Muscle of arm (tissue), 1 donor: ENCODE measurements at regions not wholly inside any gene's neighbourhood (a gene's known extent, or its start where the extent isn't known, plus 50 kb on each side); places are given as distances from the start of the nearest gene placed in this dataset.
"Not testable (repeated sequence)": the region's sequence is repeated elsewhere in the genome, so short reads cannot be mapped to it uniquely, and the experiment has no call there.

Experiments
- DNase-seq: peaks from one replicate; pipeline ENCODE4 v3.0.0-alpha.2; 2013

- no peak for DNase-seq
Measured at GRCh38 chr3:95474338-95474737, 1340.1 kb upstream of the EPHA6 start.

DNA sequence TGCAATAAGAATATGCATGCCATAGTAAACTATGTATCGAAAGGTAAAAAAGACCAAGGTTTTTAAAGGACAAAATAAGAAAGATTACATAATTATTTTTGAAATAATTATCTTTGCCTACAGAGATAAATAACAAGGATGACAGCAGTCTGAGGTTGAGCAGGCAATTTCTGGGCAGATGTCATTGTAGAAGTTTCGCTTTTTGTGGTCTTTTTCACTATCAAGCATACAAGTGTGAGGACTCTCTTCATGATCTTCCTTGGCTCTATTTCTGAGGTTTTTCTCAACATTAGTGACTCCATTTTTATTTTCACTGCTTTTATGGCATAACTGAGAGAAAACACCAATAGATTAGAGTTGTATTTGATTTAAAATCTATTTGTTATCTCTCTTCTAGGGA lies 1337.9 kb upstream of the EPHA6 start:
- no peak for DNase-seq

GRCh38 chr3:95506174-95506573 lies 1308.2 kb upstream of the EPHA6 start:
- DNase-seq: no peak

DNA sequence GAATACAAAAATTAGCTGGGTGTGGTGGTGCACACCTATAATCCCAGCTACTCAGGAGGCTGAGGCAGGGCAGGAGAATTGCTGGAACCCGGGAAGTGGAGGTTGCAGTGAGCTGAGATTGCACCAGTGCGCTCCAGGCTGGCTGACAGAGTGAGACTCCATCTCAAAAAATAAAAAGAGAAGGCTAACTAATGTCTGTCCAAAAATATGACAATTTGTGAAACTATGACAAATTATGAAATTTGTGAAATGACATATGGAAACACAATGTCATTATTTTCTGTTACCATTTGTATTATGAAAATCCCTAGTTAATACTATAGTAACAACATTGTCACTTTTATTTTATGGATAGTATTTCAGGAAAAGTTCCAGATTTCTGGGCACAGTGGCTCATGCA lies 1306.3 kb upstream of the EPHA6 start:
- no peak for DNase-seq

DNA sequence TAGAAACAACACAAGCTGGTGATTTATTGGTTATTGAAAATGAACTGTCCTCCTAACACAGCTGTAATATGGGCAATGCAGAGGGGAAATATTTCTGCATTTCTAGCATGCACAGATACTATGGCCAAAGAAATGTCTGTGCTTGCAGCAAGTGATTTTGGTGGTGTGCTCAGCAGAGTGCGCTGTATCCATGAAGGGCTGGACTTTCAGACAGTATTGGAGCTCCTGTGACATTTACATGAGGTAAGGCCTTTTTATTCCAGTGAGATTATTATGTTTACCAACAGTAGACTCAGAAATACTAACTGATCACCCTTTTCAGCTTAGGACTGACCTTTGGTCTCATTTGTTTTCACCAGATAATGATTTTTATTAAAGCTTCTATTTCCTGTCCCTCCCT lies 1302.6 kb upstream of the EPHA6 start:
- no peak for DNase-seq

DNA sequence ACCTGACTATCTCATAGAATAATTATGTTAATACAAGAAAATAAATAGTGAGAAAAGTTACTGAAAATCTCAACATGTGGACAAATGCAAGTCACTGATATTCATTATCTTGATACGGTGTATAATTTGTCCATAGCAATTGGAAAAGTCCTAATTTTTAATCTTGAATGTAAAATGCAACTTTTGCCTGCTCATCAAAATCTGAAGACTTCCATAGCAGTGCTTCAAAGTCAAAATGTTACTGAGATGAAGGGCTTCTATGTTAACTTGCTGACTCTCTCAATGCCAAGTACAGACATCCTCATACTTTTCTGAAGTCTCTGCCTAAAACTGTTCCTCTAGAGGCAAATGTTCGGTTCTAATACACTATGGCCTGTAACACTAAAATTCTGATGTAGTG lies 1300.1 kb upstream of the EPHA6 start:
- DNase-seq: no peak

DNA sequence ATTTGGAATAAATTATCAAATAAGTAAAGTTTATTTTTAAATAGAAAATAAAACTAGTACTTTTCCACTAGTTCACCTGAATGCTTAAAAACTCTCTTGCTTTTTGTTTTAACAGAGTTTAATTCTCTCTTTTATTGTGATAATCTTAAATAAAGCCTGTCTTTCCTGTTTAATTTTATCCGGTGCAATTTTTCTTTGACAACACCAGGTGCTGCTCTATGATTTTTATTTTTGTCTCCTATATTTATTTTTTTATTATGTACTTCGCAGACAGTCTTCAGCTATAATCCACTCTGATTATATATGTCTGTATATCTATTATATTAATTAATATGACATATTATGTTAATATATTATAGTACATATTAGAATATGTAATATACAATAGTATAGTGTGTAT lies 1293.0 kb upstream of the EPHA6 start:
- DNase-seq: no peak

DNA sequence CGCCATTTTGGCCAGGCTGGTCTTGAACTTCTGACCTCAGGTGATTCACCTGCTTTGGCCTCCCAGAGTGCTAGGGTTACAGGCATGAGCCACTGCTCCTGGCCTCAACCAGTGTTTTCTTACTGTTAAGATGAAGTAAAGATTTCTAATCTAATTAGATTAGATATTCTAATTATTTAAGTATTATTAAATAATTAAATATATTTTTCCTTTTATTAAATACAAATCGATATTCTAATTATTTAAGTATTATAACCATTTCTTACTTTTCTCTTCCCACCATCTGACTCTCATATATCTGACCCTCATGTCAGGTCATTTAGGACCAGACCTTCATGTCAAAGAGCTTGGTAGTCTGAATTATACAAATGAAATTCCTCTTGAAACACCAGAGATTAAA lies 1291.9 kb upstream of the EPHA6 start:
- DNase-seq: no peak

- DNase-seq: no peak
Measured at GRCh38 chr3:95539950-95540483, 1274.4 kb upstream of the EPHA6 start.

DNA sequence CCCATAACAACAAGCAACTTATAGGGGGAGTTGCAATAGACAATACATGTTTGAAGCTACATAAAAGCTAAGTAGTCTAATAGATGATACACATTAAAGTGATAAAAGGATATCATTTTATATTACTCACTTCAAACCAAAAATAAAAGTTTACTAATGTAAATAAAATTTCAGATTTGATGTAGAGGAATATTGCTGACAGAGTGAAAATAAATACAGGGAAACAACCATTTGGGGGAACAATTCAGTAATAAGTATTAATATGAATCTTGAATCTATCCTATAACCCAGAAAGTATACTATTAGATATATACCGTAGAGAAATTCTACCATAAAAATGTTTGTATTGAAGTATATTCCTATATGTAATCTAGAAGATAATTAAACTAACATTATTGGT lies 1248.9 kb upstream of the EPHA6 start:
- DNase-seq: no peak

DNA sequence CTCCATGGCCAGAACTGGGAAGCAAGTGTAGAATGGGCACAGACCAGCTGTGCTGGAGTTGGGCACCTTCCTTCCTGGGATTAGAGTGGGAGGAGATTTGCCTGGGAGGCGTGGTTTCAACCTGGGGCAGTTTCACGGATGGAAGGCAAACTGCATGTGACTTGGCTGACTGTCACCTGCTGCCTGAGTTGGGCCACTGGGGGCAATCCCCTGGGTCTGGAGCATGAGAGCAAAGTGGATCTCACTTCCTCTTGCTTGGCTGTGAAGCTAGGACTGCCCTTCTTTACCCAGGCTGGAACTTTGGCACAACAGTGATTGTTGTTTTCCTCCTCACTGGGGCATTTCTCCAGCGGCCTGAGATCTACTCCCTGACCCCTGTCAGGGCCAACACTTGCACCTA lies 1247.0 kb upstream of the EPHA6 start:
- DNase-seq: no peak

DNA sequence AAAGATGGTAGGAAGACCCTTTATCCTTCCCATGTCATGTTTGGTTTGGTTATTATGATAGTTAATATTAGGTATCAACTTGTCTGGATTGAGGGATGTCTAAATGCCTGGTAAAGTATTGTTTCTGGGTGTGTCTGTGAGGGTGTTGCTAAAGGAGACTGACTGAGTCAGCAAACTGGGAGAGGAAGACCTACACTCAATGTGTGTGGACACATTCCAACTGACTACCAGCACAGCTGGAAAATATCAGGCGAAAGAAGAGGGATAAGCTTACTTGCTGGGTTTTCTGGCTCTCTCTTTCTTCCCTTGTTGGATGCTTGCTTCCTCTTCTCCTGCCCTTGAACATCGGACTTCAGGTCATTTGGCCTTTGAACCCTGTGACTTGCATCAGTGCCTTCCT lies 1227.6 kb upstream of the EPHA6 start:
- no peak for DNase-seq

GRCh38 chr3:95587641-95588040 lies 1226.8 kb upstream of the EPHA6 start:
- not testable (repeated sequence) for DNase-seq

DNA sequence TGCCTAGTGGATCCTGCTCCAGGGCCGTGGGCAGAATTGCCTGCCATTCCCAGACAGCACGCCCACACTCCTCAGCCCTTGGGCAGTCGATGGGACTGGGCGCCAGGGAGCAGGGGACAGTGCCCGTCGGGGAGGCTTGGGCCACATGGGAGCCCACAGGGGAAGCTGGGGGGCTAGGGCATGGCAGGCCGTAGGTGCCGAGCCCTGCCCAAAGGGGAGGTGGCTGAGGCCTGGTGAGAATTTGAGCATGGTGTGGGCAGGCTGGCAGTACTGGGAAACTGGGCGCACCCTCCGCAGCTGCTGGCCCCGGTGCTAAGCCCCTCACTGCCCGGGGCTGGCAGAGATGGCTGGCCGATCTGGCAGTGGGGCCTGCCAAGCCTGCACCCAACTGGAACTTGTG lies 1225.9 kb upstream of the EPHA6 start:
- no peak for DNase-seq

DNA sequence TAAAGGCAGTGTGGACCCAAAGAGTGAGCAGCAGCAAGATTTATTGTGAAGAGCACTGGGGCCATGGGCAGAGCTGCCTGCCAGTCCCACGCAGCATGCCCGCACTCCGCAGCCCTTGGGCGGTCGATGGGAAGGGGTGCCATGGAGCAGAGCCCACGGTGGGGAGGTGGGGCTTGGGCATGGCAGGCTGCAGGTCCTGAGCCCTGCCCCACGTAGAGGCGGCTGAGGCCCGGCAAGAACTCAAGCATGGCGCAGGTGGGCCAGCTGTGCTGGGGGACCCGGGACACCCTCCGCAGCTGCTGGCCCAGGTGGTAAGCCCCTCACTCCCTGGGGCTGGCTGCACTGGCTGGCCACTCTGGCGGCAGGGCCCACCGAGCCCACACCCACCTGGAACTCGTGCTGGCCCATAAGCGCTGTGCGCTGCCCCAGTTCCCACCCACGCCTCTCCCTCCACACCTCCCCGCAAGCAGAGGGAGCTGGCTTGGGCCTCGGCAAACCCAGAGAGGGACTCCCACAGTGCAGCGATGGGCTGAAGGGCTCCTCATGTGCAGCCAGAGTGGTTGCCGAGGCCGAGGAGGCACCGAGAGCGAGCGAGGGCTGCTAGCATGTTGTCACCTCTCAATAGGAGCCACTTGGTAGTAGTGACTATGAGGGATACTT lies 1218.8 kb upstream of the EPHA6 start:
- DNase-seq: no peak

DNA sequence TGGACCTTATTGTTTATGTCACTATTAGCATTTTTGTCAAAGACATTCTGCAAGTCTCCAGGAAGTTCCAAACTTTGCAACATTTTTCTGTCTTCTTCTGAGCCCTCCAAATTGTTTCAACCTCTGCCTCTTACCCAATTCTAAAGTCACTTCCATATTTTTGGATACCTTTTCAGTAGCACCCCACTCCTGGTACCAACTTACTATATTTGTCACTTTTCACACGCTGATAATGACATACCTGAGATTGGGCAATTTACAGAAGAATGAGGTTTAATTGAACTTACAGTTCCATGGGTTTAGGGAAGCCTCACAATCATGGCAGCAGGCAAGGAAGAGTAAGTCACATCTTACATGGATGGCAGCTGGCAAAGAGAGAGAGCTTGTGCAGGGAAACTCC lies 1206.5 kb upstream of the EPHA6 start:
- DNase-seq: no peak

DNA sequence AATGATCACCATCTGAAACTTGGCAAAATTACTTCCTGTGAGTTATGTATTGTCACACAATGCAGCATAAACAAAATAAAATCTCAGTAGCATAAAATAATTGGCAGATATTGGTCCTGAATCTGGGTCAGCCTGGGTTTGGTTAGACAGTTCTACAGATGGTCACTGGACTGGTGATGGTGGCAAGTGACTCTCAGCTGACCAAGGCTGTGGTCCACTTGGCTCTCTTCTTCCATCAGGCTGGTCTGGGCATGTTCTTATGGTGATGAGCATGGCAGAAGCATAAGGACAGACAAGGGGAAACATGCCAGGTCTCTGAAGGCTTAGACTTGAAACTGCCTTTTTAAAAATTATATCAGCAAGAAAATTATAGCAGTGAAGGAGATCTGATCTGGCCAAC lies 1205.0 kb upstream of the EPHA6 start:
- no peak for DNase-seq

GRCh38 chr3:95612611-95613010 lies 1201.8 kb upstream of the EPHA6 start:
- no peak for DNase-seq

DNA sequence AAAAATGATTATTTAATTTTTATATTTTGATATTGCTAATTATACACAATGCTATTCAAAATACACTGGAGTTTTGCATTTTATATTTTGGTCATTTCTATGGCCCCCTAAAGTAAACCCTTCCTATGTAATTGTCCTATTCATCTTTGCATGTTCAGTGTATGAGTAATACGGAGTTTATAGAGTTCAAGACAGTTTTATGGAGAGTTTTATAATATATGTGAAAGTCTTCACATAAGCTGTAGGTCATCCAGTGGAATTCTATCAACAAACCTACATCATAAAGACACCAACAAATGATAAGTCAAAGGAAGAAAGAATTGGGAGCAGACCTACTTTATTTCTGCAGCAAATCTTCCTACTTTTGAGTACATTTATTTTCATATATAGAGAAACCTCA lies 1200.4 kb upstream of the EPHA6 start:
- DNase-seq: no peak

DNA sequence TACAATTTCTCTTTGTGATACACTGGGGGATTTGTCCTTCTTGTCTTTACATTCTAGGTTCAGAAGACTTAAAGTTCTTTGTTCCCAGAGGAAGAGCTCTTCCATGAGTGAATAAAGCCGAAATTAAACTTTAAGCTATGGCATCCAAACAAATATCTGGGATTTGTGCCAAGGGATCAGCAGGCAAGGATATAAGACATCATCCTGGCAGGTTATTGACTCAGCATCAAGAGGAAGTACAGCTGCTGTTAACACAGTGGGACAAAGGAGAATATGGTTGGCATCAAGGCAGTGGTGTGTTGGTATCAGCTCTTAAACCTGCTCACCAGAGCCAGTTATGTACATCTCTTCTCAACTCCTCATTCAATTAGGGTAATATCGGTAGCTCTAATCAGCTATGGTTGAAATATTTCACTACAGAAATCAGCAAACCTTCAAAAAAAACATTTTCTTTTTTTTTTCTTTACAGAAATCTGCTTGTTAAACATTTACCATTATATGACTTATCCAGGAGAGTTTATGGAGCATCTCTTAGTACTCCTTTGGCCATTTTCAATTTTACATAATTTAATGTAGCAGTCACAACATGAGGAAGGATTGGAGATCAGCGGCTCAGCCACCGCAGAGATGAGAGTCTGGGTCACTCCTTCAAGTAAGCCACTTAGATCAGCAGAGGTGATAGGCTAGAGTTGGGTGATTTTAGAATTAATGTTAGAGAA lies 1198.6 kb upstream of the EPHA6 start:
- no peak for DNase-seq

DNA sequence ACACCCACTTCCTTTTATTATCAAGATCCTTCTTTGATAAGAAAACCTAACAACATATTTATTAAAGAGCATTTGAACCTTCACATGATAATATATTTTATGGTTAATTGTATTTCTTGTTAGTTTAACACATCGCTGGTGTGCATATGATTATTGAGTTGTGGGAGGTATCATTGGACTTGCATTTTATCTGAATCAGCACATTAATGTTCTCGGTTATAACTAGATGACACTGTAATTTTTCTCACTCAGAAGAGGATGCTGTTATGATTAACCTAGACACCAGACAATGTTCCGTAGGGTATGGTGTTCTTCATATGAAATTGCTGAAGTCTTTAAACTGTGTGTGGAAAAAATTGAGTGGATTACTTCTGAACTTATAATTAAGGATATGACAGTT lies 1188.3 kb upstream of the EPHA6 start:
- no peak for DNase-seq

DNA sequence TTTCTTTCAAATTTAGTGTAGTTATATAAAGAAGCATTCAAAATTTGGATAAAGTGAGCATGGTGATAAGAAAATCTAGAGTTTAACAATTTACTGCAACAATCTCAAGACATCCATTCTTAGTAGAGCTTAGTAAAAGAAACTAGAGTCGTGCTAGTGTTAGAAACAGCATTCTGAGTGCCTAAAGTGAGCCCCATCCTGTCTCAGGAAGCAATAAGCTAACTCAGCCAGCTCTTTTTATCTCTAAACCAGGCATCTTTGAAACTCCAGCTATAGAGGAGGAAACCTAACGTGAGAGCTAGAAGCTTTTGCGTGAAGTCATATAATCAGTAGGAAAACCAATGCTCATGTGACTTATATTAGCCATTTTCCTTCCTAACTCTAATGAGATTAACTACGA lies 1187.1 kb upstream of the EPHA6 start:
- DNase-seq: no peak

GRCh38 chr3:95627697-95628096 lies 1186.7 kb upstream of the EPHA6 start:
- no peak for DNase-seq

- DNase-seq: no peak
Measured at GRCh38 chr3:95629802-95630201, 1184.6 kb upstream of the EPHA6 start.
